CD14-positive monocyte (primary cell): ENCODE measurements at regions not wholly inside any gene's neighbourhood (a gene's known extent, or its start where the extent isn't known, plus 50 kb on each side); places are given as distances from the start of the nearest gene placed in this dataset.

Experiments
- DNase-seq, 3 donors: peaks; one replicate each; pipeline ENCODE4 v3.0.0-alpha.2; 2011 to 2022
- H2AFZ ChIP-seq: 2 replicates; pipeline ENCODE4 v1.6.0; 2012; ENCODE audit warnings: mild to moderate bottlenecking, low read depth, low read length, inconsistent platforms; ENCODE audit not compliant: insufficient read depth, poor library complexity, severe bottlenecking
- H3K27ac ChIP-seq, 2 donors: 1 replicate in 1 of 2; 2 replicates in 1 of 2; pipeline ENCODE4 v1.5.1; 2012 to 2013; ENCODE audit warnings: low read length in 2 of 2, control low read depth in 1 of 2, inconsistent platforms in 1 of 2, low read depth in 1 of 2, mild to moderate bottlenecking in 1 of 2
- H3K27me3 ChIP-seq, 2 donors: one replicate each; pipeline versions ENCODE4 v1.6.0 to v1.6.1; 2011 to 2013; ENCODE audit warnings: low read length in 2 of 2; ENCODE audit not compliant: control insufficient read depth in 2 of 2, insufficient read depth in 2 of 2
- H3K36me3 ChIP-seq, 2 donors: replicated peaks in 1 of 2; 1 replicate in 1 of 2; 2 replicates in 1 of 2; pipeline versions ENCODE4 v1.5.1 to v1.6.1; 2012 to 2013; ENCODE audit warnings: low read length in 2 of 2, control low read depth in 1 of 2, inconsistent platforms in 1 of 2, mild to moderate bottlenecking in 1 of 2; ENCODE audit not compliant: insufficient read depth in 2 of 2, control insufficient read depth in 1 of 2
- H3K4me1 ChIP-seq, 2 donors: 1 replicate in 1 of 2; 2 replicates in 1 of 2; pipeline versions ENCODE4 v1.5.1 to v1.6.1; 2012 to 2013; ENCODE audit warnings: low read length in 2 of 2, control low read depth in 1 of 2, inconsistent platforms in 1 of 2, mild to moderate bottlenecking in 1 of 2, moderate library complexity in 1 of 2; ENCODE audit not compliant: insufficient read depth in 2 of 2, control insufficient read depth in 1 of 2
- H3K4me2 ChIP-seq: replicated peaks from 2 replicates; pipeline ENCODE3; 2012; ENCODE audit warnings: low read length, moderate library complexity, mild to moderate bottlenecking; ENCODE audit not compliant: poor library complexity, severe bottlenecking; ENCODE audit errors: extremely low read depth
- H3K4me3 ChIP-seq, 3 experiments: fragments of 200-600 bp in 1 of 3; sonication (generic) in 1 of 3; replicated peaks in 1 of 3; 1 replicate in 2 of 3; 2 replicates in 1 of 3; pipeline ENCODE4 v1.5.1; 2011 to 2013; ENCODE audit warnings: low read length in 3 of 3, mild to moderate bottlenecking in 3 of 3, control low read depth in 2 of 3, low read depth in 2 of 3, inconsistent platforms in 1 of 3, moderate library complexity in 1 of 3
- H3K79me2 ChIP-seq: 2 replicates; pipeline ENCODE4 v1.6.0; 2012; ENCODE audit warnings: mild to moderate bottlenecking, control low read depth, inconsistent platforms, low read length, moderate library complexity; ENCODE audit not compliant: insufficient read depth
- H3K9ac ChIP-seq: 2 replicates; pipeline ENCODE4 v1.6.0; 2017; ENCODE audit warnings: low read length, mild to moderate bottlenecking; ENCODE audit not compliant: insufficient read depth, poor library complexity, severe bottlenecking
- H3K9me3 ChIP-seq, 2 donors: replicated peaks in 1 of 2; 1 replicate in 1 of 2; 2 replicates in 1 of 2; pipeline versions ENCODE4 v1.5.1 to v1.6.1; 2012 to 2013; ENCODE audit warnings: low read length in 2 of 2, control low read depth in 1 of 2; ENCODE audit not compliant: control insufficient read depth in 1 of 2, insufficient read depth in 1 of 2
- H4K20me1 ChIP-seq: 2 replicates; pipeline ENCODE4 v1.6.0; 2012; ENCODE audit warnings: mild to moderate bottlenecking, low read length, control low read depth, moderate library complexity; ENCODE audit not compliant: insufficient read depth
- H3K27ac Mint-ChIP-seq, 7 donors: one replicate each; pipeline ENCODE4 v1.8.0; 2020; ENCODE audit warnings: mild to moderate bottlenecking in 7 of 7, mixed read lengths in 7 of 7, moderate library complexity in 6 of 7, inconsistent platforms in 2 of 7
- H3K27me3 Mint-ChIP-seq, 3 donors: one replicate each; pipeline ENCODE4 v1.8.0; 2021 to 2022; ENCODE audit warnings: low read depth in 3 of 3, mild to moderate bottlenecking in 3 of 3, mixed read lengths in 3 of 3, moderate library complexity in 3 of 3, inconsistent platforms in 1 of 3
- H3K36me3 Mint-ChIP-seq, 2 donors: one replicate each; pipeline ENCODE4 v1.8.0; 2020; ENCODE audit warnings: mixed read lengths in 2 of 2, inconsistent platforms in 1 of 2, mild to moderate bottlenecking in 1 of 2
- H3K4me1 Mint-ChIP-seq: one replicate; pipeline ENCODE4 v1.8.0; 2020; ENCODE audit warnings: mild to moderate bottlenecking, mixed read lengths
- H3K4me3 Mint-ChIP-seq, 2 donors: one replicate each; pipeline ENCODE4 v1.8.0; 2020; ENCODE audit warnings: mild to moderate bottlenecking in 2 of 2, mixed read lengths in 2 of 2, moderate library complexity in 1 of 2
- H3K9me3 Mint-ChIP-seq, 7 donors: one replicate each; pipeline ENCODE4 v1.8.0; 2020 to 2022; ENCODE audit warnings: mixed read lengths in 7 of 7, mild to moderate bottlenecking in 6 of 7, moderate library complexity in 6 of 7, inconsistent platforms in 2 of 7
- WGBS: methylation state at CpG from one replicate; pipeline ENCODE4 v1.1.5; 2013; ENCODE audit warnings: missing lambda C conversion rate; ENCODE audit not compliant: insufficient coverage; 5-methylcytosine and 5-hydroxymethylcytosine counted together
- intact Hi-C, 2 donors: fragments of 100-400 bp; cut with micrococcal nuclease; formaldehyde crosslinking; loops; one replicate each; pipeline versions ENCODE4 v1.15.0 to v1.15.1; 2023
- TF ChIP-seq, protein P1 (sequence below): fragments of 200-600 bp; IDR thresholded peaks from one replicate; pipeline ENCODE4 v1.8.0; 2022; ENCODE audit warnings: antibody characterized with exemption, mild to moderate bottlenecking

DNA sequence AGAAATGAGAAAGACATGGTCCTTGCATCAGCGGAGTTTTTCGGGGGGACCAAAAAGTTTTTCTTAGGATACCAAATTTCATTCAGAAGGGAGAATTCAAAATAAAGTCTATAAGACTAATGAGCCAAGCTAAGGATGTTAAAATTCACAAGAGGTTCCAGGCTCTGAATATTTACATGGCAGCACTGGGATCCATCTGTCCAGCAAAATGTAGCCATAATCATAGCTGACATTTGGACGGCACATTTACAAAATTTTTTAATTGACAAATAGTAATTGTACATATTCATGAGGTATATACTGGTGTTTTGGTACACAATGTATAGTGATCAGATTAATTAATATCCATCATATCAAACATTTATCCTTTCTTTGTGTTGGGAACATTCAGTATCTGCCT, 107.9 kb downstream of the ZNF648 start:
- no CpG with 5 or more reads among the region's 3 CpGs for WGBS

GRCh38 chr1:181951213-181951612, 110.3 kb downstream of the ZNF648 start:
- DNase-seq = no peak
- H3K9ac ChIP-seq = no peak overlapping the region
- no peak overlapping the region for H3K27ac ChIP-seq
- H3K9me3 ChIP-seq = peaks cover 8 to 29% of the 10 kb centered on the region in 2 donors
- no peaks in the 10 kb centered on the region for H3K4me1 Mint-ChIP-seq
- no peak overlapping the region for H3K4me3 Mint-ChIP-seq
- intact Hi-C loops = no loop called here
- H4K20me1 ChIP-seq = no peaks in the 10 kb centered on the region
- no CpG with 5 or more reads among the region's 4 CpGs for WGBS
- H3K27me3 Mint-ChIP-seq = peaks cover 0 to 2% (median 0%) of the 10 kb centered on the region in 3 donors
- H3K79me2 ChIP-seq = no peaks in the 10 kb centered on the region
- H3K36me3 ChIP-seq = no peaks in the 10 kb centered on the region
- H3K27ac Mint-ChIP-seq = no peak overlapping the region
- H3K9me3 Mint-ChIP-seq = peaks cover 12 to 33% (median 22%) of the 10 kb centered on the region in 7 donors
- no peak overlapping the region for H3K4me3 ChIP-seq
- H2AFZ ChIP-seq = no peak overlapping the region
- TF ChIP-seq, protein P1, sequence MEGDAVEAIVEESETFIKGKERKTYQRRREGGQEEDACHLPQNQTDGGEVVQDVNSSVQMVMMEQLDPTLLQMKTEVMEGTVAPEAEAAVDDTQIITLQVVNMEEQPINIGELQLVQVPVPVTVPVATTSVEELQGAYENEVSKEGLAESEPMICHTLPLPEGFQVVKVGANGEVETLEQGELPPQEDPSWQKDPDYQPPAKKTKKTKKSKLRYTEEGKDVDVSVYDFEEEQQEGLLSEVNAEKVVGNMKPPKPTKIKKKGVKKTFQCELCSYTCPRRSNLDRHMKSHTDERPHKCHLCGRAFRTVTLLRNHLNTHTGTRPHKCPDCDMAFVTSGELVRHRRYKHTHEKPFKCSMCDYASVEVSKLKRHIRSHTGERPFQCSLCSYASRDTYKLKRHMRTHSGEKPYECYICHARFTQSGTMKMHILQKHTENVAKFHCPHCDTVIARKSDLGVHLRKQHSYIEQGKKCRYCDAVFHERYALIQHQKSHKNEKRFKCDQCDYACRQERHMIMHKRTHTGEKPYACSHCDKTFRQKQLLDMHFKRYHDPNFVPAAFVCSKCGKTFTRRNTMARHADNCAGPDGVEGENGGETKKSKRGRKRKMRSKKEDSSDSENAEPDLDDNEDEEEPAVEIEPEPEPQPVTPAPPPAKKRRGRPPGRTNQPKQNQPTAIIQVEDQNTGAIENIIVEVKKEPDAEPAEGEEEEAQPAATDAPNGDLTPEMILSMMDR = no peak
- H3K4me1 ChIP-seq = no peaks in the 10 kb centered on the region
- no peak overlapping the region for H3K4me2 ChIP-seq
- H3K36me3 Mint-ChIP-seq = no peaks in the 10 kb centered on the region
- no peaks in the 10 kb centered on the region for H3K27me3 ChIP-seq

More for the DNA sequence above, 107.9 kb downstream of the ZNF648 start:
- TF ChIP-seq, protein P1 = no peak
- Histone ChIP-seq H4K20me1 (no peaks in the 10 kb centered on the region), H3K9ac (no peak overlapping the region), H3K9me3 (peaks cover 5 to 10% of the 10 kb centered on the region in 2 donors), H3K27me3 (no peaks in the 10 kb centered on the region), H3K4me1 (no peaks in the 10 kb centered on the region), H2AFZ (no peak overlapping the region), H3K79me2 (no peaks in the 10 kb centered on the region), H3K4me2 (no peak overlapping the region), H3K27ac (no peak overlapping the region), H3K36me3 (no peaks in the 10 kb centered on the region), H3K4me3 (no peak overlapping the region)
- H3K9me3 Mint-ChIP-seq = peaks cover 8 to 25% (median 22%) of the 10 kb centered on the region in 7 donors
- H3K36me3 Mint-ChIP-seq = no peaks in the 10 kb centered on the region
- H3K4me3 Mint-ChIP-seq = no peak overlapping the region
- no peak overlapping the region for H3K27ac Mint-ChIP-seq
- intact Hi-C loops = no loop called here
- H3K4me1 Mint-ChIP-seq = no peaks in the 10 kb centered on the region
- no peak for DNase-seq
- H3K27me3 Mint-ChIP-seq = peaks cover 0 to 2% (median 0%) of the 10 kb centered on the region in 3 donors
